ENCODE measurements at regions not wholly inside any gene's neighbourhood (a gene's known extent, or its start where the extent isn't known, plus 50 kb on each side); places are given as distances from the start of the nearest gene placed in this dataset.

GRCh38 chrX:121558886-121559285 is 511.5 kb downstream of the GLUD2 start:
- TF ChIP-seq CTCF (IDR thresholded peaks at IDR 0.05; ENCODE audit: low read length) = no peak
- no peak for TF ChIP-seq EZH2 (optimal IDR thresholded peaks at IDR 0.05; ENCODE audit: low read depth, low read length)
- no peak for TF ChIP-seq EZH2phosphoT487 (IDR thresholded peaks at IDR 0.05; ENCODE audit: low read length)
